Left ventricle myocardium inferior (tissue), 1 donor: ENCODE measurements at regions not wholly inside any gene's neighbourhood (a gene's known extent, or its start where the extent isn't known, plus 50 kb on each side); places are given as distances from the start of the nearest gene placed in this dataset.

Experiments
- DNase-seq: peaks from one replicate; pipeline ENCODE4 v3.0.0-alpha.2; 2020
- H3K27ac ChIP-seq: fragments of 200-600 bp; replicated peaks from 2 replicates; pipeline ENCODE4 v1.8.0; 2021
- H3K27me3 ChIP-seq: fragments of 200-600 bp; 2 replicates; pipeline ENCODE4 v1.8.0; 2021; ENCODE audit warnings: low read depth
- H3K36me3 ChIP-seq: fragments of 200-600 bp; 2 replicates; pipeline ENCODE4 v1.8.0; 2021
- H3K4me1 ChIP-seq: fragments of 200-600 bp; 2 replicates; pipeline ENCODE4 v1.8.0; 2021
- H3K4me3 ChIP-seq: fragments of 200-600 bp; 2 replicates; pipeline ENCODE4 v1.8.0; 2021; ENCODE audit warnings: mild to moderate bottlenecking, moderate library complexity
- H3K9me3 ChIP-seq: fragments of 200-600 bp; replicated peaks from 2 replicates; pipeline ENCODE4 v1.8.0; 2021
- intact Hi-C: fragments of 100-400 bp; cut with micrococcal nuclease; formaldehyde crosslinking; loops from one replicate; pipeline ENCODE4 v1.11.0; 2022
- TF ChIP-seq, protein P1 (sequence below): fragments of 200-600 bp; IDR thresholded peaks from 2 replicates; pipeline ENCODE4 v1.8.0; 2021; ENCODE audit warnings: antibody characterized with exemption, mild to moderate bottlenecking, borderline replicate concordance
- donor health status: DM: no; HTN: yes; CAD: no; lungs with severe emphysema.

DNA sequence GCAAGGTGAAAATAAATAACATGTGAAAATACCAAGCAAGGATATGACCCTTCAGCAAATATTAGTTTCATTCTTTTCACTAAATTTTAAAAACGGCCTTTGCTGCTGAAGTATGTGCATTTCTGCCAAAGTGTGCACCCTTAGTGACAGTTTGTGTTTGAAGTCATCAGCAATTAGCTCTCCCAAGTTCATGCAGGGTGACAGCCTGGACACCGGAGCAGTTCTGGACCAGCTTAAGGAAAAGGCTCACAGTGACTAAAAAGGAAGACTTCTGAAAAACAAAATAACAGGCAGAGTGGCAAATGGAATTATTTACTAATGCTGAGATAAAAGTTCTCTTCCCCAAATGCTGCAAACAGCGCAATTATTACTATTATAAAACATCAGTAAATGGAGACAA lies 69.3 kb upstream of the NEBL start:
- H3K27me3 ChIP-seq: no peaks in the 10 kb centered on the region
- H3K4me1 ChIP-seq: peaks cover 9% of the 10 kb centered on the region
- DNase-seq: no peak
- peaks cover 7% of the 10 kb centered on the region for H3K9me3 ChIP-seq
- no peak overlapping the region for H3K4me3 ChIP-seq
- H3K27ac ChIP-seq: no peak overlapping the region
- intact Hi-C loops: no loop called here
- no peaks in the 10 kb centered on the region for H3K36me3 ChIP-seq
- TF ChIP-seq, protein P1, sequence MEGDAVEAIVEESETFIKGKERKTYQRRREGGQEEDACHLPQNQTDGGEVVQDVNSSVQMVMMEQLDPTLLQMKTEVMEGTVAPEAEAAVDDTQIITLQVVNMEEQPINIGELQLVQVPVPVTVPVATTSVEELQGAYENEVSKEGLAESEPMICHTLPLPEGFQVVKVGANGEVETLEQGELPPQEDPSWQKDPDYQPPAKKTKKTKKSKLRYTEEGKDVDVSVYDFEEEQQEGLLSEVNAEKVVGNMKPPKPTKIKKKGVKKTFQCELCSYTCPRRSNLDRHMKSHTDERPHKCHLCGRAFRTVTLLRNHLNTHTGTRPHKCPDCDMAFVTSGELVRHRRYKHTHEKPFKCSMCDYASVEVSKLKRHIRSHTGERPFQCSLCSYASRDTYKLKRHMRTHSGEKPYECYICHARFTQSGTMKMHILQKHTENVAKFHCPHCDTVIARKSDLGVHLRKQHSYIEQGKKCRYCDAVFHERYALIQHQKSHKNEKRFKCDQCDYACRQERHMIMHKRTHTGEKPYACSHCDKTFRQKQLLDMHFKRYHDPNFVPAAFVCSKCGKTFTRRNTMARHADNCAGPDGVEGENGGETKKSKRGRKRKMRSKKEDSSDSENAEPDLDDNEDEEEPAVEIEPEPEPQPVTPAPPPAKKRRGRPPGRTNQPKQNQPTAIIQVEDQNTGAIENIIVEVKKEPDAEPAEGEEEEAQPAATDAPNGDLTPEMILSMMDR: no peak

DNA sequence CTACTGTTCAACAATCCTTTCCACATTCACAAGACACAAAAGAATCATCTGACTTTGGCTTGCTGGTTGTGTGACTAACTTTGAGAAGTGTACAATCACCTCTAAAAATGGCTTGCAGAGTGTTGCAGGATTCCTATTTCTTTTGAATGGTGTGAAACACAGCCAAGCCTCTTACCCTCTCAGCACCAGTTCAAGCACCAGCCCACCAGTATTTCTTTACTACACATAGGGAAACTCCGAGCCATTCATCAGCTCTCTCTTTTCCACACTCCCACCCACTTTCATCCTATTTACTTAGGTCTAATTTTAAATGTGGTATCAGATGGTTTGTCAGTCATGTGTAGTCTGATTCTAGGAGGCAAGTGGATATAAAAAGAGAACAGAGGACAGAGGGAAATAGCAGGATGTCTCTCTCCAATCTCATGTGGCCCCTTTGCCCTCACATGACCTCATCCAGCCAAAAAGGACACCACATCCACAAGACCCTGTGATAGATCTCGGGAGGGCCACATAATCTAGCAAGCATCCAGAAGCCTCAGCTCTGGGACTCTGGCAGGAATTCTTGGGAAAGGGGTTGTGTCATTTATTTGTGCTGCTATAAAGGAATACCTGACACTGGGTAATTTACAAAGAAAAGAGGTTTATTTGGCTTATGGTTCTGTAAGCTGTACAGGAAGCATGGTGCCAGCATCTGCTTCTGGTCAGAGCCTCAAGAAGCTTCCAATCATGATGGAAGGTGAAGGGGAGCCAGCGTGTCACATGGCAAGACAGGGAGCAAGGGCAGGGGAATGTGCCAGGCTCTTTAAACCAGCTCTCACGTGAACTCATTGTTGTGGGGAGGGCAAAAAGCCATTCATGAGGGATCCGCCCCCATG lies 66.8 kb upstream of the NEBL start:
- Histone ChIP-seq H3K27ac (no peak overlapping the region), H3K27me3 (no peaks in the 10 kb centered on the region), H3K9me3 (peaks cover 7% of the 10 kb centered on the region), H3K4me1 (peaks cover 9% of the 10 kb centered on the region), H3K4me3 (no peak overlapping the region), H3K36me3 (no peaks in the 10 kb centered on the region)
- intact Hi-C loops: no loop called here
- TF ChIP-seq, protein P1: no peak
- no peak for DNase-seq

DNA sequence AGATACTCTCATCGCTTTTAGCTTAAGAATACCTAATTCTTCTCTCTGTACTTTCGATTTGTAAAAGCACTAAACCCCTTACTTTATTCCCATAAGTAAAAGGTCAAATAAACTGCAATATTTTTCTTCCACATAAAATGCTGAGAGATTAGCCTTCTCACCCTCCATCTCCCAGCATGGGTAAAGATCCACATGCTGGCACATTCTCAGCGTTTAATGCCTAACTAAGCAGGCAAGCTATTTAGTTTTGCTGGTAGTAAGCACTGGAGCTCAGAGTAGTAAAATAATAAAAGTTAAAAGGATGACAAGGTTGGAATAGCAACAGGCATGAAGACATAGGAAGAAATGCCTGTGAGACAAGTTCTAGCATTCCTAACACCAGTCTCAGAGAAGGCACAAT lies 65.9 kb upstream of the NEBL start:
- H3K9me3 ChIP-seq: peaks cover 7% of the 10 kb centered on the region
- TF ChIP-seq, protein P1: no peak
- intact Hi-C loops: no loop called here
- H3K36me3 ChIP-seq: no peaks in the 10 kb centered on the region
- H3K27ac ChIP-seq: no peak overlapping the region
- no peaks in the 10 kb centered on the region for H3K27me3 ChIP-seq
- H3K4me1 ChIP-seq: peaks cover 9% of the 10 kb centered on the region
- DNase-seq: no peak
- no peak overlapping the region for H3K4me3 ChIP-seq

GRCh38 chr10:20962165-20962564 lies 65.1 kb upstream of the NEBL start:
- DNase-seq: no peak
- Histone ChIP-seq H3K27ac (no peak overlapping the region), H3K4me3 (no peak overlapping the region), H3K36me3 (no peaks in the 10 kb centered on the region), H3K4me1 (peaks cover 9% of the 10 kb centered on the region), H3K27me3 (no peaks in the 10 kb centered on the region), H3K9me3 (peaks cover 7% of the 10 kb centered on the region)
- intact Hi-C loops: no loop called here
- TF ChIP-seq, protein P1: no peak

DNA sequence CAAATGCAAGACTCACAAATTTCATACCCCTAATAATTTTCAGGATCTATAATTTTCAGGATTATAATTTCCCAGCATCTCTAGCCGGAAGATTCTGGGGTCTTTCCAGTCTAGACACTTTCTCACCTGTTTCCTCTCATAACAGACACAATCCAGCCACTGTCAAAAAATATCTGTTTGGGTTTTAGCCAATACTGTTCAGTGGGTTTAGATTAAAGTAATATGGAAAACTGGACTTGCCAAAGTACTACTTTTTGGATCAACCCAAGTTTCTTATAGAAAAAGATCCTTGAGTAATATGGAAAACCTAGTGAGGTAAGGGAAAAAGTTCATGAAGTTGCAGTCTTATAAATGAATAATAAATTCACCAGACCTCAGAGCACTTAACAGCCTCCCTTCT lies 62.1 kb upstream of the NEBL start:
- no peak overlapping the region for H3K4me3 ChIP-seq
- no peak overlapping the region for H3K27ac ChIP-seq
- no peaks in the 10 kb centered on the region for H3K27me3 ChIP-seq
- peaks cover 6% of the 10 kb centered on the region for H3K9me3 ChIP-seq
- no peaks in the 10 kb centered on the region for H3K36me3 ChIP-seq
- intact Hi-C loops: no loop called here
- TF ChIP-seq, protein P1: no peak
- no peak for DNase-seq
- peaks cover 8% of the 10 kb centered on the region for H3K4me1 ChIP-seq
